Brain microvascular endothelial cell (primary cell): ENCODE measurements at regions not wholly inside any gene's neighbourhood (a gene's known extent, or its start where the extent isn't known, plus 50 kb on each side); places are given as distances from the start of the nearest gene placed in this dataset.
"Not testable (repeated sequence)": the region's sequence is repeated elsewhere in the genome, so short reads cannot be mapped to it uniquely, and the experiment has no call there.

Experiments
- DNase-seq: peaks from one replicate; pipeline ENCODE4 v3.0.0-alpha.2; 2020
- H3K27ac ChIP-seq: fragments of 250-450 bp; sonication (Bioruptor Pico); 2 replicates; pipeline ENCODE4 v1.5.1; 2020; ENCODE audit warnings: mild to moderate bottlenecking, moderate library complexity
- H3K27me3 ChIP-seq: fragments of 250-450 bp; sonication (Bioruptor Pico); replicated peaks from 2 replicates; pipeline ENCODE4 v1.5.1; 2020; ENCODE audit warnings: mild to moderate bottlenecking
- H3K36me3 ChIP-seq: fragments of 250-450 bp; sonication (Bioruptor Pico); replicated peaks from 2 replicates; pipeline ENCODE4 v1.5.1; 2020; ENCODE audit warnings: mild to moderate bottlenecking
- H3K4me3 ChIP-seq: 2 replicates; pipeline ENCODE4 v1.5.1; 2011; ENCODE audit warnings: low read depth, mild to moderate bottlenecking, control low read depth, low read length, moderate library complexity
- CTCF ChIP-seq: IDR thresholded peaks from 2 replicates; pipeline ENCODE4 v1.5.1; 2011; ENCODE audit warnings: low read depth, mild to moderate bottlenecking, moderate library complexity, low read length, control low read depth, inconsistent platforms; ENCODE audit errors: missing control alignments
- in situ Hi-C: cut with HindIII; loops from 2 replicates; pipeline ENCODE4 v1.10.0; 2017; ENCODE audit warnings: low sequenced_read_pairs, low pct_ligation_motif_present

- in situ Hi-C loops, result no loop called here
- Histone ChIP-seq H3K36me3 (no peaks in the 10 kb centered on the region), H3K4me3 (no peak overlapping the region), H3K27ac (no peak overlapping the region), H3K27me3 (no peaks in the 10 kb centered on the region)
- TF ChIP-seq CTCF, result no peak
- no peak for DNase-seq
These were observed 151.6 kb downstream of the MREG start for GRCh38 chr2:215861607-215862350.

DNA sequence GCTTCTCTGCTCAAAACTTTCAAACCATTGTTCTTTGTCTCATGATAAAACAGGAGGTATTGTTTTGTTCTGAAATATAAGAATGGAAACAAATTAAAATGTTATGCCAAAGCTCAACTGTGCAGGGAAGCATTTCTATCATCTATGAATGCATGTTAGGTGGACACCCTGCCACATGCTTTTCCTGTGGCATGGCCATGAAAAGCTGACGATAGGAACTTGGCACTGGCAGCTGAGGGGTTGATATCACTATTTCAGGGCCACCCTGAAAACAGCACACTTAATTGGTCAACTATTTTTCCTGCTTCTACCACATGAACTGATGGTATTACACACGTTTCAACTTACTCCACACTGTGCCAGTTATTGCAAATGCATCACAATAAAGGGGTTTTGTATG, 157.3 kb downstream of the MREG start:
- in situ Hi-C loops, result no loop called here
- no peak overlapping the region for H3K27ac ChIP-seq
- no peaks in the 10 kb centered on the region for H3K36me3 ChIP-seq
- H3K27me3 ChIP-seq, result no peaks in the 10 kb centered on the region
- no peak overlapping the region for H3K4me3 ChIP-seq
- no peak for TF ChIP-seq CTCF
- DNase-seq, result no peak

DNA sequence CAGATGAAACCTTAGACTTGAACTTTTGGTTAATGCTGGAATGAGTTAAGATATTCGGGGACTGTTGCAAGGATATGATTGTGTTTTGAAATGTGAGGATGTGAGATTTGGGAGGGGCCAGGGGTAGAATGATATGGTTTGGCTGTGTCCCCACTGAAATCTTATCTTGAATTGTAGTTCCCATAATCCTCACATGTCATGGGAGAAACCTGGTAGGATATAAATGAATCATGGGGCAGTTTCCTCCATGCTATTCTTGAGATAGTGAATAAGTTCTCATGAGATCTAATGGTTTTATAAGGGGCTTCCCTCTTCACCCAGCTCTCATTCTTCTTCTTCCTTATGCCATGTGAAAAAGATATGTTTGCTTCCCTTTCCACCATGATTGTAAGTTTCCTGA, 158.0 kb downstream of the MREG start:
- in situ Hi-C loops, H3K27me3 ChIP-seq, H3K27ac ChIP-seq, H3K4me3 ChIP-seq, H3K36me3 ChIP-seq, DNase-seq: not testable (repeated sequence)

GRCh38 chr2:215854008-215854407, 159.3 kb downstream of the MREG start:
- Histone ChIP-seq H3K27ac (no peak overlapping the region), H3K4me3 (no peak overlapping the region), H3K36me3 (no peaks in the 10 kb centered on the region), H3K27me3 (no peaks in the 10 kb centered on the region)
- in situ Hi-C loops, result no loop called here
- no peak for TF ChIP-seq CTCF
- DNase-seq, result no peak

DNA sequence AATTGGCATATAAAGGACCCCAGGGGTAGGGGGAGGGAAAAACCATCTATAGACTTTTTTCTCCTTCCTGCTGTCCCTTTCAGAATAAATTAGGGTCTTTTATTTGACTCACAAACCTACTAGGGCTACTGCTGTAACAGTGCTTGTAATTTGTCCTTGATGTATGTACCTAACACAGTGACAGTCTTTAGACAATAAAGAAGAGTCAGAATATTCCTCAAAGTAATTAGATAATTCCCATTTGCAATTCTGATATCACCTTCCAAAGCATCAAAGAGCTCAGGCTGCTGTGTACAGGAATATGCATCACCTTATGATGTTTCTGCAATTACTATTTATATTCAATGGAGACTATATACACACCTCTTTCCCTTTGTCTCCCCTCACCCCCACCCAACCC, 161.7 kb downstream of the MREG start:
- in situ Hi-C loops, result no loop called here
- H3K27ac ChIP-seq, result peak overlapping the region; percentile 96
- TF ChIP-seq CTCF, result no peak
- H3K36me3 ChIP-seq, result no peaks in the 10 kb centered on the region
- no peak for DNase-seq
- H3K4me3 ChIP-seq, result no peak overlapping the region
- H3K27me3 ChIP-seq, result no peaks in the 10 kb centered on the region

- DNase-seq, result peak; percentile 50
- in situ Hi-C loops, result no loop called here
These were observed 162.3 kb downstream of the MREG start for GRCh38 chr2:215851082-215851481.

More at GRCh38 chr2:215851082-215851481, 162.3 kb downstream of the MREG start:
- Histone ChIP-seq H3K27ac (peak overlapping the region; percentile 96), H3K27me3 (no peaks in the 10 kb centered on the region), H3K36me3 (no peaks in the 10 kb centered on the region), H3K4me3 (no peak overlapping the region)
- no peak for TF ChIP-seq CTCF
